ENCODE measurements at regions not wholly inside any gene's neighbourhood (a gene's known extent, or its start where the extent isn't known, plus 50 kb on each side); places are given as distances from the start of the nearest gene placed in this dataset.

DNA sequence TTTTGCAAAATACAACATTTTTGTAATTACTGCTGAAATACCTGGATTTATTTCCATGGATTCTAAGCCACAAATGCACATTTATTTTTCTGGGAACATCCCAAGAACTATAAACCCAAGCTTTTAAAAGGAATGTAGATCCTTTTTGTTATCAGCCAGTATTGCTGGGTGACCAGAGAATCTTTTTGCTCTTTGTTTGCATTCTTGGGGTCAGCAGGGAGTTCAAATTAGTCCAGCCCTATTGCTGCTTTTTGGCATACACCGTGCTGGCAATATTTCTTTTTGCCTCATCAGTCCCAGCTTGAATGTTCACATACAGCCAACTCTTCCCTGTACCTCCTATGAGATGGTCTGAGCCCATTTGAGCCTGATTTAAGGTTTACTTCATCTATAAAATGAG is 155.2 kb upstream of the CNR1 start:
- H2BK15ac ChIP-seq (ENCODE audit: low read depth, low read length): no peak overlapping the region
- no peak overlapping the region for H4K8ac ChIP-seq (replicated peaks; ENCODE audit: insufficient read length, low read depth, low read length)
- H3K4me2 ChIP-seq (ENCODE audit: insufficient read depth, insufficient read length, low read length): no peak overlapping the region
- H3K4me1 ChIP-seq (ENCODE audit: insufficient read depth, low read length): no peaks in the 10 kb centered on the region
- H3K9me3 Mint-ChIP-seq: peaks cover 0 to 2% of the 10 kb centered on the region in 2 experiments; a peak in 2 of 5 replicates
- TF ChIP-seq, protein P1, sequence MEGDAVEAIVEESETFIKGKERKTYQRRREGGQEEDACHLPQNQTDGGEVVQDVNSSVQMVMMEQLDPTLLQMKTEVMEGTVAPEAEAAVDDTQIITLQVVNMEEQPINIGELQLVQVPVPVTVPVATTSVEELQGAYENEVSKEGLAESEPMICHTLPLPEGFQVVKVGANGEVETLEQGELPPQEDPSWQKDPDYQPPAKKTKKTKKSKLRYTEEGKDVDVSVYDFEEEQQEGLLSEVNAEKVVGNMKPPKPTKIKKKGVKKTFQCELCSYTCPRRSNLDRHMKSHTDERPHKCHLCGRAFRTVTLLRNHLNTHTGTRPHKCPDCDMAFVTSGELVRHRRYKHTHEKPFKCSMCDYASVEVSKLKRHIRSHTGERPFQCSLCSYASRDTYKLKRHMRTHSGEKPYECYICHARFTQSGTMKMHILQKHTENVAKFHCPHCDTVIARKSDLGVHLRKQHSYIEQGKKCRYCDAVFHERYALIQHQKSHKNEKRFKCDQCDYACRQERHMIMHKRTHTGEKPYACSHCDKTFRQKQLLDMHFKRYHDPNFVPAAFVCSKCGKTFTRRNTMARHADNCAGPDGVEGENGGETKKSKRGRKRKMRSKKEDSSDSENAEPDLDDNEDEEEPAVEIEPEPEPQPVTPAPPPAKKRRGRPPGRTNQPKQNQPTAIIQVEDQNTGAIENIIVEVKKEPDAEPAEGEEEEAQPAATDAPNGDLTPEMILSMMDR (conservative IDR thresholded peaks at IDR 0.05): no peak
- H3K79me2 ChIP-seq (ENCODE audit: insufficient read depth, low read length): no peaks in the 10 kb centered on the region
- no peak overlapping the region for H2AFZ ChIP-seq (ENCODE audit: low read length)
- no peak overlapping the region for H4K91ac ChIP-seq (ENCODE audit: insufficient read length, low read depth, low read length)
- no peak overlapping the region for H3K18ac ChIP-seq (ENCODE audit: insufficient read length, low read depth, low read length)
- no peak overlapping the region for H2AK5ac ChIP-seq (ENCODE audit: insufficient read length, low read length)
- H3T11ph ChIP-seq (ENCODE audit: low read length): no peak overlapping the region
- no peak overlapping the region for H3K4me3 Mint-ChIP-seq
- H3K36me3 Mint-ChIP-seq (ENCODE audit: insufficient read depth in 1 of 3, low read depth in 3 of 3): no peaks in the 10 kb centered on the region
- H3K27ac Mint-ChIP-seq: no peak overlapping the region
- H3K23me2 ChIP-seq (ENCODE audit: insufficient read length, low read depth, low read length, poor library complexity, severe bottlenecking): no peaks in the 10 kb centered on the region
- H3K14ac ChIP-seq (ENCODE audit: insufficient read depth, low read length): no peak overlapping the region
- H4K5ac ChIP-seq (ENCODE audit: insufficient read length, low read depth, low read length): no peak overlapping the region
- H3K23ac ChIP-seq (ENCODE audit: insufficient read length, low read depth, low read length): no peak overlapping the region
- H3K27me3 ChIP-seq (ENCODE audit: insufficient read depth, low read length): no peaks in the 10 kb centered on the region
- H4K20me1 ChIP-seq (ENCODE audit: control insufficient read depth, insufficient read depth, insufficient read length): no peaks in the 10 kb centered on the region
- no peak overlapping the region for H3K27ac ChIP-seq (ENCODE audit: insufficient read length, low read depth, low read length)
- DNase-seq: no peak
- no peak overlapping the region for H2BK120ac ChIP-seq (ENCODE audit: low read depth, low read length, poor library complexity, severe bottlenecking)
- H3K79me1 ChIP-seq (ENCODE audit: insufficient read depth, low read depth, low read length, poor library complexity, severe bottlenecking): no peaks in the 10 kb centered on the region
- no CpG with 5 or more reads among the region's 1 CpG for WGBS (ENCODE audit: extremely low coverage, insufficient read length, low lambda C conversion rate)
- no peaks in the 10 kb centered on the region for H3K9me3 ChIP-seq (ENCODE audit: control insufficient read depth, low read depth, low read length)
- no peak overlapping the region for H3K9ac ChIP-seq (ENCODE audit: extremely low read depth, insufficient read length, low read length)
- H2BK20ac ChIP-seq (ENCODE audit: low read depth, low read length, poor library complexity, severe bottlenecking): no peak overlapping the region
- no peak overlapping the region for H2BK12ac ChIP-seq (ENCODE audit: insufficient read length, low read depth, low read length)
- H2BK5ac ChIP-seq (ENCODE audit: insufficient read length, low read length): no peak overlapping the region
- no peaks in the 10 kb centered on the region for H3K27me3 Mint-ChIP-seq (ENCODE audit: low read depth)
- no peak overlapping the region for H3K56ac ChIP-seq (ENCODE audit: insufficient read length, low read depth, low read length)
- no peak overlapping the region for H3K4ac ChIP-seq (ENCODE audit: low read depth, low read length)
- peaks cover 0 to 3% of the 10 kb centered on the region in 2 experiments; a peak in 1 of 4 replicates for H3K4me1 Mint-ChIP-seq

Measured in H9 (cell line).